PC-3 (cell line): ENCODE measurements at regions not wholly inside any gene's neighbourhood (a gene's known extent, or its start where the extent isn't known, plus 50 kb on each side); places are given as distances from the start of the nearest gene placed in this dataset.

Experiments used
- ATAC-seq: fragments of 200-7000 bp; cut with Tn5 transposase; 2 replicates; pipeline ENCODE4 v1.9.1; 2020; ENCODE audit warnings: mild to moderate bottlenecking, moderate library complexity
- BruUV-seq: library from RNA; stranded (reverse); fragments of 400-500 nt; replicated peaks from 2 replicates; lab custom pipeline; 2021; lab: Mats Ljungman, UMichigan
- CTCF ChIA-PET: fragments of 300-600 bp; sonication (Branson Sonifier 250); formaldehyde crosslinking; loops from one replicate; lab custom pipeline; 2022; ENCODE audit warnings: antibody characterized with exemption; lab: Charles Lee
- POLR2A ChIA-PET: fragments of 300-600 bp; sonication (Branson Sonifier 250); formaldehyde crosslinking; loops from one replicate; lab custom pipeline; 2022; ENCODE audit warnings: antibody characterized with exemption; ENCODE audit not compliant: unreplicated experiment; lab: Charles Lee
- DNase-seq: peaks from one replicate; pipeline ENCODE4 v3.0.0-alpha.2; 2015
- H2AFZ ChIP-seq: fragments of 300-600 bp; sonication (generic); 2 replicates; pipeline ENCODE4 v1.6.0; 2016; ENCODE audit warnings: antibody characterized with exemption, low read length
- H3F3A ChIP-seq: fragments of 300-600 bp; sonication (generic); one replicate; pipeline ENCODE4 v1.6.0; 2017; ENCODE audit warnings: antibody characterized with exemption, low read length, control low read depth, mild to moderate bottlenecking; ENCODE audit not compliant: unreplicated experiment
- H3K27ac ChIP-seq: fragments of 300-600 bp; sonication (generic); 2 replicates; pipeline ENCODE4 v1.5.1; 2016; ENCODE audit warnings: mild to moderate bottlenecking, low read length
- H3K27me3 ChIP-seq: fragments of 300-600 bp; sonication (generic); 2 replicates; pipeline ENCODE4 v1.6.1; 2016; ENCODE audit warnings: low read length, mixed read lengths
- H3K36me3 ChIP-seq: fragments of 300-600 bp; sonication (generic); 2 replicates; pipeline ENCODE4 v1.6.1; 2016; ENCODE audit warnings: low read depth, mixed run types, low read length, mixed read lengths
- H3K4me1 ChIP-seq: fragments of 300-600 bp; sonication (generic); 2 replicates; pipeline ENCODE4 v1.5.1; 2016; ENCODE audit warnings: low read length; ENCODE audit not compliant: insufficient read depth
- H3K4me2 ChIP-seq: fragments of 300-600 bp; sonication (generic); 2 replicates; pipeline ENCODE4 v1.6.0; 2016; ENCODE audit warnings: low read length
- H3K4me3 ChIP-seq: fragments of 300-600 bp; sonication (generic); 2 replicates; pipeline ENCODE4 v1.5.1; 2016; ENCODE audit warnings: mild to moderate bottlenecking, low read length, mixed read lengths
- H3K79me2 ChIP-seq: fragments of 300-600 bp; sonication (generic); 2 replicates; pipeline ENCODE4 v1.6.1; 2017; ENCODE audit warnings: low read length, mixed read lengths
- H3K9ac ChIP-seq: fragments of 300-600 bp; sonication (generic); 2 replicates; pipeline ENCODE4 v1.6.0; 2016; ENCODE audit warnings: mild to moderate bottlenecking, low read length
- H3K9me2 ChIP-seq: fragments of 300-600 bp; sonication (generic); replicated peaks from 2 replicates; pipeline ENCODE4 v1.6.1; 2016; ENCODE audit warnings: mixed run types, low read length, mixed read lengths
- H3K9me3 ChIP-seq: fragments of 300-600 bp; sonication (generic); 2 replicates; pipeline ENCODE4 v1.6.1; 2016; ENCODE audit warnings: low read length, mixed read lengths
- H4K20me1 ChIP-seq: fragments of 300-600 bp; sonication (generic); 2 replicates; pipeline ENCODE4 v1.6.1; 2016; ENCODE audit warnings: low read length, mixed read lengths
- CTCF ChIP-seq: fragments of 300-600 bp; sonication (generic); conservative IDR thresholded peaks from 2 replicates; pipeline ENCODE4 v1.5.1; 2017; ENCODE audit warnings: antibody characterized with exemption, low read depth, mild to moderate bottlenecking, low read length
- EZH2 ChIP-seq: fragments of 300-600 bp; sonication (generic); IDR thresholded peaks from one replicate; pipeline ENCODE4 v1.6.1; 2017; ENCODE audit warnings: antibody characterized with exemption, mild to moderate bottlenecking, low read length; ENCODE audit not compliant: unreplicated experiment
- EZH2phosphoT487 ChIP-seq: fragments of 300-600 bp; sonication (generic); IDR thresholded peaks from 2 replicates; pipeline ENCODE4 v1.6.1; 2018; ENCODE audit warnings: mild to moderate bottlenecking, antibody characterized with exemption, low read length, borderline replicate concordance
- intact Hi-C: fragments of 100-400 bp; cut with micrococcal nuclease; formaldehyde crosslinking; loops from 2 replicates; pipeline ENCODE4 v1.9.0; 2023

- H4K20me1 ChIP-seq = no peaks in the 10 kb centered on the region
- BruUV-seq = no TSS peak
- CTCF ChIA-PET = no interaction called here
- H3F3A ChIP-seq = no peaks in the 10 kb centered on the region
- no peaks in the 10 kb centered on the region for H3K79me2 ChIP-seq
- no peaks in the 10 kb centered on the region for H3K27me3 ChIP-seq
- H3K9ac ChIP-seq = no peak overlapping the region
- intact Hi-C loops = loop anchor here (5.0 kb wide), 1 partner anchor 108 kb away; no protein-coding TSS in a partner anchor
- no peaks in the 10 kb centered on the region for H3K36me3 ChIP-seq
- no peaks in the 10 kb centered on the region for H3K9me2 ChIP-seq
- no peak overlapping the region for H3K4me3 ChIP-seq
- TF ChIP-seq EZH2 (no peak), EZH2phosphoT487 (no peak), CTCF (no peak)
- no peak overlapping the region for H3K27ac ChIP-seq
- ATAC-seq (no peak), DNase-seq (no peak)
- H2AFZ ChIP-seq = no peak overlapping the region
- H3K9me3 ChIP-seq = no peaks in the 10 kb centered on the region
- H3K4me2 ChIP-seq = no peak overlapping the region
- POLR2A ChIA-PET = no interaction called here
- peaks cover 19% of the 10 kb centered on the region for H3K4me1 ChIP-seq
Observed at GRCh38 chr1:81554108-81554507, 246.6 kb upstream of the ADGRL2 start.

DNA sequence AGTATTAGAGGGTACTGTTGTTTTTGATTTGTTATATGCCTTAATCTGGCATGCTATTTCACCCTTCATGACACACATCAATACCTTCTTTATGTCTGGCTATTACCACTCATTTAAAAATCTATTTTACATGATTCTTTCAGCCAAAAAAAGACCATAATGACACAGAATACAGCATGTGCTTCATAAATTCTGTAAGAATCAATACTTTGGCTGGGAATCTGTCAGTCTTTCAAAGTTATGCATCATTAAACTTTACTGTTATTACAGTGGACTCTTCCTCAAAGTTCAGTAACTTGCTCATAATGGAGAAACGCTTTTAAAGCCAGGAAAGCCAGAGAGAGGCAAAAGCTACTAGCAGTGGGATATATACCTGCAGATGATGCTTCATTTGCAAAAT is 247.2 kb upstream of the ADGRL2 start:
- no peak for TF ChIP-seq CTCF
- no peak for TF ChIP-seq EZH2
- no peak for TF ChIP-seq EZH2phosphoT487
- no peak overlapping the region for H3K27ac ChIP-seq
- H3K79me2 ChIP-seq = no peaks in the 10 kb centered on the region
- no peak overlapping the region for H3K4me3 ChIP-seq
- H3K9me2 ChIP-seq = no peaks in the 10 kb centered on the region
- H2AFZ ChIP-seq = no peak overlapping the region
- intact Hi-C loops = loop anchor here (5.0 kb wide), 1 partner anchor 109 kb away; no protein-coding TSS in a partner anchor
- DNase-seq (no peak), ATAC-seq (no peak)
- no peaks in the 10 kb centered on the region for H3F3A ChIP-seq
- ChIA-PET POLR2A (no interaction called here), CTCF (no interaction called here)
- no peak overlapping the region for H3K9ac ChIP-seq
- H3K4me1 ChIP-seq = peaks cover 19% of the 10 kb centered on the region
- H3K9me3 ChIP-seq = no peaks in the 10 kb centered on the region
- H3K36me3 ChIP-seq = no peaks in the 10 kb centered on the region
- no TSS peak for BruUV-seq
- H4K20me1 ChIP-seq = no peaks in the 10 kb centered on the region
- H3K27me3 ChIP-seq = peaks cover 3% of the 10 kb centered on the region; the same call in 1 of the 2 replicates
- H3K4me2 ChIP-seq = no peak overlapping the region

GRCh38 chr1:81551946-81552345 is 248.8 kb upstream of the ADGRL2 start:
- TF ChIP-seq EZH2phosphoT487 = no peak
- no peak for TF ChIP-seq EZH2
- no peak for TF ChIP-seq CTCF
- DNase-seq (no peak), ATAC-seq (no peak)
- CTCF ChIA-PET = no interaction called here
- H3K4me1 ChIP-seq = peaks cover 12% of the 10 kb centered on the region
- no peak overlapping the region for H3K9ac ChIP-seq
- H3K9me3 ChIP-seq = no peaks in the 10 kb centered on the region
- H3K9me2 ChIP-seq = no peaks in the 10 kb centered on the region
- no peaks in the 10 kb centered on the region for H3K79me2 ChIP-seq
- POLR2A ChIA-PET = no interaction called here
- no peaks in the 10 kb centered on the region for H3K36me3 ChIP-seq
- BruUV-seq = no TSS peak
- peaks cover 15% of the 10 kb centered on the region for H3K27me3 ChIP-seq
- H3K4me3 ChIP-seq = no peak overlapping the region
- no peak overlapping the region for H3K4me2 ChIP-seq
- H2AFZ ChIP-seq = no peak overlapping the region
- intact Hi-C loops = loop anchor here (5.0 kb wide), 1 partner anchor 110 kb away; no protein-coding TSS in a partner anchor
- no peak overlapping the region for H3K27ac ChIP-seq
- no peaks in the 10 kb centered on the region for H3F3A ChIP-seq
- no peaks in the 10 kb centered on the region for H4K20me1 ChIP-seq
